ENCODE measurements at regions not wholly inside any gene's neighbourhood (a gene's known extent, or its start where the extent isn't known, plus 50 kb on each side); places are given as distances from the start of the nearest gene placed in this dataset.
"Not testable (repeated sequence)": the region's sequence is repeated elsewhere in the genome, so short reads cannot be mapped to it uniquely, and the experiment has no call there.

- Mint-ChIP-seq H3K4me1 (no peaks in the 10 kb centered on the region), H3K9me3 (no peaks in the 10 kb centered on the region), H3K27me3 (no peaks in the 10 kb centered on the region), H3K4me3 (no peak overlapping the region), H3K27ac (no peak overlapping the region)
- DNase-seq (no peak), ATAC-seq (no peak)
These were observed 523.3 kb downstream of the SMARCA1 start for GRCh38 chrX:129000018-129000417.

- H3K27ac Mint-ChIP-seq = peak overlapping the region in 1 of 2 donors; percentile 65
- no peaks in the 10 kb centered on the region for H3K27me3 Mint-ChIP-seq
- H3K4me3 Mint-ChIP-seq = no peak overlapping the region
- DNase-seq (no peak), ATAC-seq (no peak)
- H3K4me1 Mint-ChIP-seq = no peaks in the 10 kb centered on the region
- H3K9me3 Mint-ChIP-seq = no peaks in the 10 kb centered on the region
These were observed 531.0 kb downstream of the SMARCA1 start for GRCh38 chrX:128992107-128992971.

- Mint-ChIP-seq H3K27ac (no peak overlapping the region), H3K4me1 (no peaks in the 10 kb centered on the region), H3K4me3 (no peak overlapping the region), H3K9me3 (no peaks in the 10 kb centered on the region), H3K27me3 (no peaks in the 10 kb centered on the region)
- DNase-seq = peak; percentile 0 to 9
- no peak for ATAC-seq
These were observed 547.5 kb downstream of the SMARCA1 start for GRCh38 chrX:128975745-128976144.

GRCh38 chrX:128973033-128973432, 550.3 kb downstream of the SMARCA1 start:
- H3K27me3 Mint-ChIP-seq = no peaks in the 10 kb centered on the region
- DNase-seq (no peak), ATAC-seq (no peak)
- H3K4me3 Mint-ChIP-seq = no peak overlapping the region
- no peaks in the 10 kb centered on the region for H3K9me3 Mint-ChIP-seq
- H3K4me1 Mint-ChIP-seq = no peaks in the 10 kb centered on the region
- H3K27ac Mint-ChIP-seq = no peak overlapping the region

- Mint-ChIP-seq H3K4me1 (no peaks in the 10 kb centered on the region), H3K4me3 (no peak overlapping the region), H3K27ac (no peak overlapping the region), H3K9me3 (no peaks in the 10 kb centered on the region), H3K27me3 (no peaks in the 10 kb centered on the region)
- no peak for DNase-seq
- no peak for ATAC-seq
These were observed 562.0 kb downstream of the SMARCA1 start for GRCh38 chrX:128961290-128961689.

GRCh38 chrX:128954697-128955096, 568.6 kb downstream of the SMARCA1 start:
- not testable (repeated sequence) for H3K4me3 Mint-ChIP-seq, H3K27ac Mint-ChIP-seq, H3K9me3 Mint-ChIP-seq, ATAC-seq, H3K4me1 Mint-ChIP-seq, DNase-seq, H3K27me3 Mint-ChIP-seq

GRCh38 chrX:128931071-128931470, 592.2 kb downstream of the SMARCA1 start:
- no peak for ATAC-seq
- no peaks in the 10 kb centered on the region for H3K4me1 Mint-ChIP-seq
- no peaks in the 10 kb centered on the region for H3K27me3 Mint-ChIP-seq
- no peak overlapping the region for H3K27ac Mint-ChIP-seq
- no peak for DNase-seq
- no peaks in the 10 kb centered on the region for H3K9me3 Mint-ChIP-seq
- H3K4me3 Mint-ChIP-seq = no peak overlapping the region

GRCh38 chrX:128929271-128930057, 593.8 kb downstream of the SMARCA1 start:
- no peak overlapping the region for H3K4me3 Mint-ChIP-seq

GRCh38 chrX:128928636-128929035, 594.7 kb downstream of the SMARCA1 start:
- no peaks in the 10 kb centered on the region for H3K4me1 Mint-ChIP-seq
- DNase-seq (no peak), ATAC-seq (no peak)
- H3K9me3 Mint-ChIP-seq = no peaks in the 10 kb centered on the region
- no peaks in the 10 kb centered on the region for H3K27me3 Mint-ChIP-seq
- H3K4me3 Mint-ChIP-seq = no peak overlapping the region
- no peak overlapping the region for H3K27ac Mint-ChIP-seq

More at GRCh38 chrX:128929271-128930057, 593.8 kb downstream of the SMARCA1 start:
- no peaks in the 10 kb centered on the region for H3K9me3 Mint-ChIP-seq
- no peak for DNase-seq
- no peak overlapping the region for H3K27ac Mint-ChIP-seq
- H3K4me1 Mint-ChIP-seq = no peaks in the 10 kb centered on the region
- H3K27me3 Mint-ChIP-seq = no peaks in the 10 kb centered on the region
- no peak for ATAC-seq

GRCh38 chrX:128927363-128927762, 595.9 kb downstream of the SMARCA1 start:
- DNase-seq (no peak), ATAC-seq (no peak)
- H3K27ac Mint-ChIP-seq = no peak overlapping the region
- H3K27me3 Mint-ChIP-seq = no peaks in the 10 kb centered on the region
- H3K9me3 Mint-ChIP-seq = no peaks in the 10 kb centered on the region
- H3K4me3 Mint-ChIP-seq = no peak overlapping the region
- no peaks in the 10 kb centered on the region for H3K4me1 Mint-ChIP-seq

- no peak for ATAC-seq
- peaks cover 6% of the 10 kb centered on the region for H3K27me3 Mint-ChIP-seq
- no peak for DNase-seq
- H3K27ac Mint-ChIP-seq = no peak overlapping the region
- no peaks in the 10 kb centered on the region for H3K9me3 Mint-ChIP-seq
- H3K4me3 Mint-ChIP-seq = no peak overlapping the region
- H3K4me1 Mint-ChIP-seq = no peaks in the 10 kb centered on the region
These were observed 616.5 kb downstream of the SMARCA1 start for GRCh38 chrX:128906753-128907152.

- no peaks in the 10 kb centered on the region for H3K27me3 Mint-ChIP-seq
- H3K9me3 Mint-ChIP-seq = no peaks in the 10 kb centered on the region
- no peak overlapping the region for H3K27ac Mint-ChIP-seq
- no peak overlapping the region for H3K4me3 Mint-ChIP-seq
- ATAC-seq (no peak), DNase-seq (no peak)
- no peaks in the 10 kb centered on the region for H3K4me1 Mint-ChIP-seq
These were observed 622.3 kb downstream of the SMARCA1 start for GRCh38 chrX:128901018-128901417.

- Mint-ChIP-seq H3K9me3 (no peaks in the 10 kb centered on the region), H3K27me3 (no peaks in the 10 kb centered on the region), H3K4me3 (no peak overlapping the region), H3K4me1 (no peaks in the 10 kb centered on the region), H3K27ac (no peak overlapping the region)
- DNase-seq (no peak), ATAC-seq (no peak)
These were observed 625.7 kb downstream of the SMARCA1 start for GRCh38 chrX:128897621-128898020.

- H3K4me1 Mint-ChIP-seq = no peaks in the 10 kb centered on the region
- no peak for ATAC-seq
- DNase-seq = no peak
- no peaks in the 10 kb centered on the region for H3K27me3 Mint-ChIP-seq
- no peaks in the 10 kb centered on the region for H3K9me3 Mint-ChIP-seq
- no peak overlapping the region for H3K4me3 Mint-ChIP-seq
- no peak overlapping the region for H3K27ac Mint-ChIP-seq
These were observed 631.7 kb downstream of the SMARCA1 start for GRCh38 chrX:128891554-128891953.

- Mint-ChIP-seq H3K4me3 (no peak overlapping the region), H3K4me1 (no peaks in the 10 kb centered on the region), H3K27ac (no peak overlapping the region), H3K9me3 (no peaks in the 10 kb centered on the region), H3K27me3 (no peaks in the 10 kb centered on the region)
- ATAC-seq (no peak), DNase-seq (no peak)
These were observed 638.9 kb downstream of the SMARCA1 start for GRCh38 chrX:128884430-128884829.

GRCh38 chrX:128883650-128884049, 639.6 kb downstream of the SMARCA1 start:
- Mint-ChIP-seq H3K4me1 (no peaks in the 10 kb centered on the region), H3K4me3 (no peak overlapping the region), H3K9me3 (no peaks in the 10 kb centered on the region), H3K27me3 (no peaks in the 10 kb centered on the region), H3K27ac (no peak overlapping the region)
- DNase-seq (no peak), ATAC-seq (no peak)
